ENCODE measurements at regions not wholly inside any gene's neighbourhood (a gene's known extent, or its start where the extent isn't known, plus 50 kb on each side); places are given as distances from the start of the nearest gene placed in this dataset.

DNA sequence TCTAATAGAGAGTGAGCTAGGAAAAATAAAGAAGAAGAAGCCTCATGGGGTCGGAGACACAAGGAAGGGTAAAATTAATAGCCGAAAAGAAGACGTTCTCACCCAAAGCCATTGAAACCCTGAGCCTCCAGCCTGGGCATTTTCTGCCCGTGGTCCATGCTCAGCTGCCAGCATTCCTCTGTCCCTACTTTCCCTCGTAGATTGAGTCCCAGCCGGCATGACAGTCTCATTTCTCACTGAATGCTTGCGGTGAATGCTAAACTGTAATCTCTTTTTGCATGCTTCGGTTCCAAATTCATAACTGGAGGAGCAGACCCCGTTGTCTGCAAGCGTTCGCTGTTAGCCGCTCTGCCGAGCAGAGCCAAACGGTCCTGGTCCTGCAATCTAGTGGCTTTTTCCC lies 54.0 kb upstream of the COX10 start:
- no peak overlapping the region for H3K9ac ChIP-seq

GRCh38 chr17:14016858-14017257 lies 52.4 kb upstream of the COX10 start:
- no peaks in the 10 kb centered on the region for H3K27me3 ChIP-seq
- H4K20me1 ChIP-seq, result no peaks in the 10 kb centered on the region; a peak in 1 of 22 replicates
- no peak overlapping the region for H3K9ac ChIP-seq
- no peak overlapping the region for H3K4me3 ChIP-seq
- no peak overlapping the region for H3K27ac ChIP-seq
- no peak overlapping the region for H3K4me2 ChIP-seq
- TF ChIP-seq Cebpa-rat (IDR thresholded peaks at IDR 0.05), result no peak
- H3K9me3 ChIP-seq (replicated peaks in 1 of 11), result no peaks in the 10 kb centered on the region
- no peaks in the 10 kb centered on the region for H3K36me3 ChIP-seq
- H3K4me1 ChIP-seq, result peaks cover 0 to 12% (median 3%) of the 10 kb centered on the region in 10 experiments; a peak in 8 of 20 replicates

More for the DNA sequence above, 54.0 kb upstream of the COX10 start:
- Histone ChIP-seq H3K4me2 (no peak overlapping the region), H3K9me3 (replicated peaks in 1 of 11) (no peaks in the 10 kb centered on the region), H3K4me3 (no peak overlapping the region), H3K27me3 (no peaks in the 10 kb centered on the region), H3K27ac (no peak overlapping the region), H3K36me3 (no peaks in the 10 kb centered on the region), H4K20me1 (no peaks in the 10 kb centered on the region; a peak in 1 of 22 replicates), H3K4me1 (peaks cover 0 to 12% (median 3%) of the 10 kb centered on the region in 10 experiments; a peak in 8 of 20 replicates)
- TF ChIP-seq Cebpa-rat (IDR thresholded peaks at IDR 0.05), result no peak

DNA sequence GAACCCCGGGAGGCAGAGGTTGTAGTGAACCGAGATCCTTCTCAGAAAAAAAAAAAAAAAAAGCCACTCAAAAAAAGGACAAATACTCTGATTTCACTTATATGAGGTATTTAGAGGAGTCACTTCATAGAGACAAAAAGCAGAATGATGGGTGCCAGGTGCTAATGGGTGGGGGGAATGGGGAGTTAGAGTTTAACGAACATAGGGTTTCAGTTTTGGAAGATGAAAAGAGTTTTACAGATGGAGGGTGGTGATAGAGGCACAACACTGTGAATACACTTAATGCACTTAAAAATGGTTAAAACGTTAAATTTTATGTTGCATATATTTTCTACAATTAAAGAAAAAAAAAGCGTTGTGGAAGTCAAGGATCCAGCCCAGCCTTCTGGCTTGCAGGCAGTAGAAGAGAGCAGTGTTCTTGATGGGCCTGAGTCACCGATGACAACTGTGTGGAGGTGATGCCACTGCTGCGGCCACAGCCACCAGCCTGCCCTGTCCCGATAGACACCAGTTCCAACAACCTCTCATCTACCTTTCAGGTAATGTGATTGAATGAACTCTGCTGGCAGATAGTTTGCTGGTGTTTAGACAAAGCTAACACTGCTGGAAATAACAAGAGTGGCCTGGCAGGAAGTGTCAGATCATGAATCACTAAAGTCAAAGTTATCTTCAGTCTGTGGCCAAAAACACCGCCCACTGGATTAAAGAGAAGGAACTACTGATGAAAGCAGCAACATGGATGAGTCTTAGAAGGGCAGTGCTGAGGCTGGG lies 49.9 kb upstream of the COX10 start:
- Histone ChIP-seq H3K9me3 (replicated peaks in 1 of 11) (no peaks in the 10 kb centered on the region), H3K4me2 (peak overlapping the region in 4 of 11 experiments; percentile 37 to 55 (median 48); a peak in 8 of 22 replicates), H3K36me3 (no peaks in the 10 kb centered on the region), H3K9ac (no peak overlapping the region), H3K4me1 (peaks cover 0 to 12% (median 3%) of the 10 kb centered on the region in 10 experiments; a peak in 8 of 20 replicates), H3K27me3 (no peaks in the 10 kb centered on the region), H4K20me1 (no peaks in the 10 kb centered on the region; a peak in 1 of 22 replicates), H3K27ac (no peak overlapping the region), H3K4me3 (no peak overlapping the region)
- TF ChIP-seq Cebpa-rat (IDR thresholded peaks at IDR 0.05), result no peak
